ENCODE measurements at regions not wholly inside any gene's neighbourhood (a gene's known extent, or its start where the extent isn't known, plus 50 kb on each side); places are given as distances from the start of the nearest gene placed in this dataset.

DNA sequence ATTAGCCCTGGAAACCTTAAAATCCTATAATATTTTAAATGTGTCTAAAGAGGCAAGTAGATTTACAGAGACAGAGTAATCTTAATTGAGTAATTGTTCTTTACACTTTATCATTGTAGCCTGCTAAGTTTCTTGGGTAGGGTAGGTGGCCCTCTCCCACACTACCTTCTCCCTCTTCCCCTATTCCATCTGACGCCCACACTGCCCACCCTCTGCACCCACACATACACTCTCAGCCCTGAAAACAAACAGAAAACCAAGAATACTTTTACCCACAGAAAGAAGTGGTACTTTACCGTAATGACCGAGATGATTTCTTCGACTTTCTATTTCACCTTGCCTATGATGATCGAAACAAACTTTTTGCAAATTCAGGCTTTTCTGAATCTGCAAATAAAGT is 320.4 kb upstream of the OBI1 start:
- no peaks in the 10 kb centered on the region for H3K9me3 ChIP-seq (ENCODE audit: low read length)

DNA sequence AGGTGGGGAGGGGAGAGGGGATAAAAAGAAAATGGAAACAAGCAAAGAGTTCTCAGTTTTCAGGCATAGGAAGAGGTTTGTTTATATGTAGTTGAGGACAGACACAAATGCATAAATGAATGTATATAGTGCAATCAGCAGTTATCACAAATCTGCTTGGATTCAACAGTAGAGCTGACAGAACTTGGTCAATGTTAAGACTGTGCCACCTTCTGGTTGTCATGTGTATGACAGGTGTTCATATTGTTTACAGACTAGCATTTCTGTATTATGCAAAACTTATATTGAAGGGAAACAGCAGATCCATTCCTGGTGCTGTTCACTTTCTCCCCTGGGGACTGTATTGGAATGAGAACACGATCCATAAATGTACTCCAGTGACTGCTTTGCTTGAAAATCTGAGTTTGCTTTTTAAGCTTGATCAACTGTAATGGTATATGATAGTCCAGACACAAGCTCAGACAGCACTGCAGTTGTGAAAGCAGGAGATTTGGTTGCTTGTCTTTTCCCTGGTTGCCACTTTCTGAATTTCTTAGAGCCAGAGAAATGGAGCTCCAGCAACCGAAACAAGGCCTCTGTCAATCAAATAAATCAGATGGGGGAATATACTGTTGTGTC is 319.5 kb upstream of the OBI1 start:
- H3F3A ChIP-seq (ENCODE audit: insufficient read depth, low read length, poor library complexity, severe bottlenecking), result no peaks in the 10 kb centered on the region
- H3K79me2 ChIP-seq (replicated peaks; ENCODE audit: insufficient read depth, low read length), result no peaks in the 10 kb centered on the region
- H2AFZ ChIP-seq (ENCODE audit: low read depth, low read length), result no peak overlapping the region
- no peak overlapping the region for H3K9ac ChIP-seq (ENCODE audit: low read length)
- no peak overlapping the region for H3K4me2 ChIP-seq (ENCODE audit: low read length)
- H3K9me2 ChIP-seq (ENCODE audit: insufficient read depth, low read length), result no peaks in the 10 kb centered on the region
- no peaks in the 10 kb centered on the region for H4K20me1 ChIP-seq (ENCODE audit: insufficient read depth)
- TF ChIP-seq EP300 (conservative IDR thresholded peaks at IDR 0.05; ENCODE audit: poor library complexity, severe bottlenecking), result no peak
- no peak for TF ChIP-seq MXI1 (conservative IDR thresholded peaks at IDR 0.05; ENCODE audit: poor library complexity, severe bottlenecking)
- TF ChIP-seq SMC3 (conservative IDR thresholded peaks at IDR 0.05; ENCODE audit: poor library complexity), result peak; percentile 96
- TF ChIP-seq, protein P1, sequence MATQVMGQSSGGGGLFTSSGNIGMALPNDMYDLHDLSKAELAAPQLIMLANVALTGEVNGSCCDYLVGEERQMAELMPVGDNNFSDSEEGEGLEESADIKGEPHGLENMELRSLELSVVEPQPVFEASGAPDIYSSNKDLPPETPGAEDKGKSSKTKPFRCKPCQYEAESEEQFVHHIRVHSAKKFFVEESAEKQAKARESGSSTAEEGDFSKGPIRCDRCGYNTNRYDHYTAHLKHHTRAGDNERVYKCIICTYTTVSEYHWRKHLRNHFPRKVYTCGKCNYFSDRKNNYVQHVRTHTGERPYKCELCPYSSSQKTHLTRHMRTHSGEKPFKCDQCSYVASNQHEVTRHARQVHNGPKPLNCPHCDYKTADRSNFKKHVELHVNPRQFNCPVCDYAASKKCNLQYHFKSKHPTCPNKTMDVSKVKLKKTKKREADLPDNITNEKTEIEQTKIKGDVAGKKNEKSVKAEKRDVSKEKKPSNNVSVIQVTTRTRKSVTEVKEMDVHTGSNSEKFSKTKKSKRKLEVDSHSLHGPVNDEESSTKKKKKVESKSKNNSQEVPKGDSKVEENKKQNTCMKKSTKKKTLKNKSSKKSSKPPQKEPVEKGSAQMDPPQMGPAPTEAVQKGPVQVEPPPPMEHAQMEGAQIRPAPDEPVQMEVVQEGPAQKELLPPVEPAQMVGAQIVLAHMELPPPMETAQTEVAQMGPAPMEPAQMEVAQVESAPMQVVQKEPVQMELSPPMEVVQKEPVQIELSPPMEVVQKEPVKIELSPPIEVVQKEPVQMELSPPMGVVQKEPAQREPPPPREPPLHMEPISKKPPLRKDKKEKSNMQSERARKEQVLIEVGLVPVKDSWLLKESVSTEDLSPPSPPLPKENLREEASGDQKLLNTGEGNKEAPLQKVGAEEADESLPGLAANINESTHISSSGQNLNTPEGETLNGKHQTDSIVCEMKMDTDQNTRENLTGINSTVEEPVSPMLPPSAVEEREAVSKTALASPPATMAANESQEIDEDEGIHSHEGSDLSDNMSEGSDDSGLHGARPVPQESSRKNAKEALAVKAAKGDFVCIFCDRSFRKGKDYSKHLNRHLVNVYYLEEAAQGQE (IDR thresholded peaks at IDR 0.05; ENCODE audit: borderline replicate concordance), result no peak
- TF ChIP-seq RAD21 (conservative IDR thresholded peaks at IDR 0.05), result peak; percentile 91
- no peak for TF ChIP-seq POLR2AphosphoS5 (IDR thresholded peaks at IDR 0.05)
- TF ChIP-seq EZH2 (IDR thresholded peaks at IDR 0.05; ENCODE audit: borderline replicate concordance, insufficient read depth, low read length, poor library complexity, severe bottlenecking), result no peak
- TF ChIP-seq, protein P2, sequence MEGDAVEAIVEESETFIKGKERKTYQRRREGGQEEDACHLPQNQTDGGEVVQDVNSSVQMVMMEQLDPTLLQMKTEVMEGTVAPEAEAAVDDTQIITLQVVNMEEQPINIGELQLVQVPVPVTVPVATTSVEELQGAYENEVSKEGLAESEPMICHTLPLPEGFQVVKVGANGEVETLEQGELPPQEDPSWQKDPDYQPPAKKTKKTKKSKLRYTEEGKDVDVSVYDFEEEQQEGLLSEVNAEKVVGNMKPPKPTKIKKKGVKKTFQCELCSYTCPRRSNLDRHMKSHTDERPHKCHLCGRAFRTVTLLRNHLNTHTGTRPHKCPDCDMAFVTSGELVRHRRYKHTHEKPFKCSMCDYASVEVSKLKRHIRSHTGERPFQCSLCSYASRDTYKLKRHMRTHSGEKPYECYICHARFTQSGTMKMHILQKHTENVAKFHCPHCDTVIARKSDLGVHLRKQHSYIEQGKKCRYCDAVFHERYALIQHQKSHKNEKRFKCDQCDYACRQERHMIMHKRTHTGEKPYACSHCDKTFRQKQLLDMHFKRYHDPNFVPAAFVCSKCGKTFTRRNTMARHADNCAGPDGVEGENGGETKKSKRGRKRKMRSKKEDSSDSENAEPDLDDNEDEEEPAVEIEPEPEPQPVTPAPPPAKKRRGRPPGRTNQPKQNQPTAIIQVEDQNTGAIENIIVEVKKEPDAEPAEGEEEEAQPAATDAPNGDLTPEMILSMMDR (IDR thresholded peaks at IDR 0.05; ENCODE audit: poor library complexity, severe bottlenecking), result peak; percentile 89
- TF ChIP-seq TAF1 (IDR thresholded peaks at IDR 0.05; ENCODE audit: low read depth), result no peak
- no peak overlapping the region for H3K27ac ChIP-seq (ENCODE audit: low read length)
- no peaks in the 10 kb centered on the region for H3K27me3 ChIP-seq (ENCODE audit: insufficient read depth, low read depth, low read length)
- H3K9me3 ChIP-seq (ENCODE audit: low read length), result no peaks in the 10 kb centered on the region
- no peak overlapping the region for H3K4me3 ChIP-seq (ENCODE audit: low read length)
- H3K36me3 ChIP-seq (ENCODE audit: insufficient read depth, low read length), result no peaks in the 10 kb centered on the region

More for the DNA sequence above, 320.4 kb upstream of the OBI1 start:
- H3K27me3 ChIP-seq (ENCODE audit: insufficient read depth, low read depth, low read length), result no peaks in the 10 kb centered on the region
- TF ChIP-seq RAD21 (conservative IDR thresholded peaks at IDR 0.05), result no peak
- no peak for TF ChIP-seq EZH2 (IDR thresholded peaks at IDR 0.05; ENCODE audit: borderline replicate concordance, insufficient read depth, low read length, poor library complexity, severe bottlenecking)
- TF ChIP-seq SMC3 (conservative IDR thresholded peaks at IDR 0.05; ENCODE audit: poor library complexity), result no peak
- no peak for TF ChIP-seq EP300 (conservative IDR thresholded peaks at IDR 0.05; ENCODE audit: poor library complexity, severe bottlenecking)
- no peak overlapping the region for H3K9ac ChIP-seq (ENCODE audit: low read length)
- no peak overlapping the region for H3K4me2 ChIP-seq (ENCODE audit: low read length)
- no peaks in the 10 kb centered on the region for H3K36me3 ChIP-seq (ENCODE audit: insufficient read depth, low read length)
- H2AFZ ChIP-seq (ENCODE audit: low read depth, low read length), result no peak overlapping the region
- no peak overlapping the region for H3K4me3 ChIP-seq (ENCODE audit: low read length)
- H3K79me2 ChIP-seq (replicated peaks; ENCODE audit: insufficient read depth, low read length), result no peaks in the 10 kb centered on the region
- H3F3A ChIP-seq (ENCODE audit: insufficient read depth, low read length, poor library complexity, severe bottlenecking), result no peaks in the 10 kb centered on the region
- no peaks in the 10 kb centered on the region for H4K20me1 ChIP-seq (ENCODE audit: insufficient read depth)
- no peaks in the 10 kb centered on the region for H3K9me2 ChIP-seq (ENCODE audit: insufficient read depth, low read length)
- H3K27ac ChIP-seq (ENCODE audit: low read length), result no peak overlapping the region
